GF-D8 (cell line): ENCODE measurements at regions not wholly inside any gene's neighbourhood (a gene's known extent, or its start where the extent isn't known, plus 50 kb on each side); places are given as distances from the start of the nearest gene placed in this dataset.

Experiments used
- DNase-seq: peaks from one replicate; lab custom pipeline; 2025; lab: John Stamatoyannopoulos, UW

GRCh38 chr6:26311385-26312095, 53.5 kb upstream of the BTN3A2 start:
- peak; percentile 45 for DNase-seq

GRCh38 chr6:26312096-26312463, 52.9 kb upstream of the BTN3A2 start:
- DNase-seq = no peak

- DNase-seq = peak; percentile 65
Measured at GRCh38 chr6:26312501-26313397, 52.2 kb upstream of the BTN3A2 start.
